ENCODE measurements at regions not wholly inside any gene's neighbourhood (a gene's known extent, or its start where the extent isn't known, plus 50 kb on each side); places are given as distances from the start of the nearest gene placed in this dataset.
"Not testable (repeated sequence)": the region's sequence is repeated elsewhere in the genome, so short reads cannot be mapped to it uniquely, and the experiment has no call there.

- no peak for DNase-seq (ENCODE audit: low read depth)
Measured at GRCh38 chr9:94033383-94033782, 50.9 kb upstream of the PTPDC1 start.

GRCh38 chr9:94031946-94032345 lies 52.3 kb upstream of the PTPDC1 start:
- no peak for DNase-seq (ENCODE audit: low read depth)

DNA sequence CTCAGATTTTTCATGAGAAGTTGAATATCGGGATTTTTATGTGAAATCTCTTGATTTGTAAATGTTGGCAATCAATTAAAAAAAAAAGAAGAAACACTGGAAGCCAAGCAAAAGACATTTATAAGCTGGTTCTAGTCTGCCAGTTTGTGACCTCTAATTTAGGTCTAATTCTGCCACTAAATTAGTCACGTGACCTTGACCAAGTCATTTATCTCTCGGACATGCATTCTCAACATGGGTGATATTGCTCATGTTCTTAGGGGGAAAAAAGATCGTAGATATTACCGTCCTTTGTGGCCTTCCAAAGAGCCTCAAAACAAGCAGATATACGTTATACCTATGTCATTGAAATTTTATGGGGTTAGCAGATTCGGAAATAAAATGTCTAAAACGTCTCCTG lies 52.9 kb upstream of the PTPDC1 start:
- no peak for DNase-seq (ENCODE audit: low read depth)

- DNase-seq (ENCODE audit: low read depth) = peak; percentile 61
Measured at GRCh38 chr9:94030318-94031179, 53.7 kb upstream of the PTPDC1 start.

DNA sequence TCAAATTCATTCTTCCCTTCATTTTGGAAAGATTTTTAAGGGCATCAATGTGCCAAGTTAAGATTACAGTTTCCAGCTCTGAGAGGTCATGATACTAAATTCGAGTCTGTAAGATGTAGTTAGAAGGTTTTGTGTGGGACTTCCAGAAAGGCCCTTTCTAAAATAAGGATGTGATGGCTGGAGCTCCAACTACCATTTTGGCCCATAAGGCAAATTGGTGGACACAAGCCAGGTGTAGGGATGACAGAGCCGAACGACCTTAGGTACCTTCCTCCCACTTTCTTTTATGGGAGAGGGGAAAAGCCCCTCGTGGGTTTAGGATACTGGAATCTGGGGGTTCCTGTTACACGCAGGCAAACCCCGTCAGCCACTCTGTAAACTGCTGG lies 54.3 kb upstream of the PTPDC1 start:
- DNase-seq (ENCODE audit: low read depth) = no peak

DNA sequence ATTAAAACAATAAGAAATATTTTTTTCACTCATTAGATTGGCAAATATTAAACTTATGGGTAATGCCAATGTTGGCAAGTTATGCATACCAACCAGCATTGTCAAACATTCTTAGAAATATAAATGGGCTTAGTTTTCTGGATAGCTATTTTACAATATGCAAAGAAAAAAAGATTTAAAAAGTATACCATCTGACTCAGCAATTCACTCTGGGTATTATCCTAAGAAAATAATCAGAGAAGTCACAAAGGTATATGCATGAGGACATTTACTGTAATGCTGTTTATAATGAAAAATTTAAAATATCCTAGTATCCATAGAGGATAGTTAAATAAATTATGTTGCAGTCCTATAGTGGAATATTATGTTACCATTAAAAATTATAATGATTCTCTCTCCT lies 57.4 kb upstream of the PTPDC1 start:
- no peak for DNase-seq (ENCODE audit: low read depth)

DNA sequence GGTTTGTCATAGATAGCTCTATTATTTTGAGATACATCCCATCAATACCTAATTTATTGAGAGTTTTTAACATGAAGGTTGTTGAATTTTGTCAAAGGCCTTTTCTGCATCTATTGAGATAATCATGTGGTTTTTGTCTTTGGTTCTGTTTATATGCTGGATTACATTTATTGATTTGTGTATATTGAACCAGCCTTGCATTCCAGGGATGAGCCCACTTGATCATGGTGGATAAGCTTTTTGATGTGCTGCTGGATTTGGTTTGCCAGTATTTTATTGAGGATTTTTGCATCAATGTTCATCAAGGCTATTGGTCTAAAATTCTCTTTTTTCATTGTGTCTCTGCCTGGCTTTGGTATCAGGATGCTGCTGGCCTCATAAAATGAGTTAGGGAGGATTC lies 61.8 kb upstream of the PTPDC1 start:
- not testable (repeated sequence) for DNase-seq (ENCODE audit: low read depth)

GRCh38 chr9:94020836-94021235 lies 63.4 kb upstream of the PTPDC1 start:
- DNase-seq (ENCODE audit: low read depth) = not testable (repeated sequence)

DNA sequence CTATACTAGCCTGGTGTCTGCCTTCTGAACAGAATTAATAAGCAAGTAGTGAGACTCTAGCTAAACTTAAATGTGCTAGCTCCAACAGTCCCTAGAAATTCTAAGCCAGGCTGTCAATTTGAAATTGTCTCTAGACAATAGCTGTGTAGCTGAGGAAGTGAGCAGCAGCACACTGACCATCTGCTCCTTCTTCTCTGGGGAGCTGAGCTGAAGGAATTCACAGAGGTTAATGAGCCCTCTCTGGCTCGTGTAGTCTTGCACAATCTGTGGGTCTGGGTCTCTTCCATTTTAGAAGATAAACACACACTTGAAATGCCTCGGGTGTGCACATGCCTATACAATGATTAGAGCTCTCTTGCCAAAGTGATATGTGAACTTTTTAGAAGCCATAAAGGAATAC lies 63.5 kb upstream of the BARX1 start:
- no peak for DNase-seq (ENCODE audit: low read depth)

GRCh38 chr9:94017939-94018531 lies 62.9 kb upstream of the BARX1 start:
- DNase-seq (ENCODE audit: low read depth) = no peak

- DNase-seq (ENCODE audit: low read depth) = no peak
Measured at GRCh38 chr9:94016744-94017143, 61.6 kb upstream of the BARX1 start.

- no peak for DNase-seq (ENCODE audit: low read depth)
Measured at GRCh38 chr9:94014920-94015319, 59.8 kb upstream of the BARX1 start.

DNA sequence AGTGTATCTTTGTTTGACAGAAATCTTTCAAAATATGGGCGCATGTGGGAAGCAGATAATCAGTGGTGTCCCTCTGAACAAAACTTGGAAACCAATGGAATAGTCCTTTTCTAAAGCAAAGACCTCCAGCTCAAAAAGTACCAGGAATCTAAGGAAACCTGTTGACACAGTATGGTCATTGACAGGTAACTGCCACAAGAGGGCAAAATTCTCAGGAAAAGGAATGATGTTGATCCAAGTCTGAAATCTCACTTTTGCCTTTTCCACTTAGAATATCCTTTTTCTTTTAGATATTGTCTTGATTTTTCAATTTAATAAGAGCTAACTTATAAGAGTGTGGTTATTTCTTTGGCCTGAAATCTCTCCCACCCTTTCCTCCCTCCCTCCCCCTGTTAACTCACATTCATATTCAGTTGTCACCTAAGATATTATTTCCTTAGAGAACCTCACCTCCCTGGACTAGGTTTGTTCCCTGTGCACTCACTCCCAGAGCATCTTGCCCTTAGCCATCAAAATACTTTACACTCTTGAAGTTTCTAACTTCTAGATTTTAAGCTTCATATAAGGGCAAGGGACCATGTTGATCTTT lies 59.0 kb upstream of the BARX1 start:
- no peak for DNase-seq (ENCODE audit: low read depth)

GRCh38 chr9:94010980-94011533 lies 55.9 kb upstream of the BARX1 start:
- DNase-seq (ENCODE audit: low read depth) = no peak

DNA sequence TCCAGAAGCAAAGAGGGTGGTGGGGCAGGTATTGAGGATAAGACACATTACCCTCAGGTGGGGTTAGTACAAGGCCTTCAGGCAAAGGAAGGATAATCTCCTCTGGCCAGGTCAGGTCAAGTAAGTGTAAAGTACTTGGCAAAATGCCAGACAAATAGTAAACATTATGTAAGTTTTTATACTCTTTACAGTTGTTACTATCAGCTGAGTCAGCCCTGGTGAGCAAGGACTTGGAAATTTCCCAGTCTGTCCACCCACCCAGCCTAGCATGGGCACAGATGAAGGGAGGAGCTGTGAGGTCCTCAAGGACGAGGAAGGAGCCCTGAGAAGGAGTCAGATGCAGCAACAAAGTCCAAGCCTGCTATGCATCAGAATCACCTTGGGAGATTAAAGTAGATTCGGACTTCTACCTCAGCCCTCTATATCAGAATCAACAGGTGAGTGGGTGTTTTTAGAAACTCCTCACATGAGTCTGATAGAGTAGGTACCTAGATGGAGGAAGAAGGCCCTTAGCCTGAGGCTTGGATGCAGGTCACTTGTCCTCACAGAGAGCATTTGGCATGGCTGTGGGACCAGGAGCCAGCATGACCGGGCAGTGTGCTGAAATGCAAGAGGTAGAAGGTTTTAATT lies 50.2 kb upstream of the BARX1 start:
- DNase-seq (ENCODE audit: low read depth) = no peak

All from HS-27A (cell line).